ENCODE measurements at regions not wholly inside any gene's neighbourhood (a gene's known extent, or its start where the extent isn't known, plus 50 kb on each side); places are given as distances from the start of the nearest gene placed in this dataset.
"Not testable (repeated sequence)": the region's sequence is repeated elsewhere in the genome, so short reads cannot be mapped to it uniquely, and the experiment has no call there.

DNA sequence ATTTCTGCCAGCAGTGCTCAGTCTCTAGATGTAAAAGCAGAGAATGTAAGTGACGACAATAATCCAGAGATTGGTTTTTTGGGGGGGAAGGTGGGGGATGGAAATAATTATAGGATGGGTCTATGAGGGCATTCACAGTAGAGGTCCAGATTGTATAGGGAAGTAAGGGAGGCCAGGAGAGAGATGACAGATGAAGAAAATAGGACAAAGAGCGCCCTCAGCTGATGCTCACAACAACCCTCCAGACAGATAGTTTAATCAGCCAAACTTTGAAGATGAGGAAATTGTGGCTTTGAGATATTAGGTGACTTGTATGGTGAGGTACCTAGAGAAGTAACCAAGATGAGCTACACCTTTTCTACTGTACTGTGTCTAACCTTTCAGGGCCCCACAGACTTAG is 137.9 kb downstream of the MAGEB17 start:
- Mint-ChIP-seq H3K36me3 (ENCODE audit: insufficient read depth) (no peaks in the 10 kb centered on the region), H3K9me3 (no peaks in the 10 kb centered on the region), H3K4me3 (no peak overlapping the region), H3K27me3 (ENCODE audit: low read depth) (peaks cover 2% of the 10 kb centered on the region), H3K4me1 (ENCODE audit: low read depth) (no peaks in the 10 kb centered on the region)
- DNase-seq (no peak), ATAC-seq (no peak)

DNA sequence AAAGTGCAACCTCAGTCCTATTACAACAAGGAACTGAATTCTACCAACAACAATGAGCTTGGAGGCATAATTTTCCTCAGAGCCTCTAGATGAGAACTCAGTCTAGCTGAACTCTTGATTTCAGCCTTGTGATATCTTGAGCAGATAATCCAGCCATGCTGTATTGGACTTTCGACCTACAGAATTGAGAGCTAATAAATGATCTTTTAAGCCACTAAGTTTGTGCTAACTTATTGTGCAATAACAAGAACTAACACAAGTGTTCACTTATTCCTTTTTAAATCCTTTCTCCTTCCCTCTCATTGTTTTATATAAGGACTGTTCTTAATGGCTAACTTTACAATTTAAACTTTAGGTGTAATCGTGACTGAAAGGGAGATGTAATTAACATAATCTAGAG is 140.7 kb downstream of the MAGEB17 start:
- no peaks in the 10 kb centered on the region for H3K9me3 Mint-ChIP-seq
- ATAC-seq: no peak
- peaks cover 7% of the 10 kb centered on the region for H3K27me3 Mint-ChIP-seq (ENCODE audit: low read depth)
- no peaks in the 10 kb centered on the region for H3K36me3 Mint-ChIP-seq (ENCODE audit: insufficient read depth)
- H3K4me1 Mint-ChIP-seq (ENCODE audit: low read depth): no peaks in the 10 kb centered on the region
- DNase-seq: no peak
- no peak overlapping the region for H3K4me3 Mint-ChIP-seq

DNA sequence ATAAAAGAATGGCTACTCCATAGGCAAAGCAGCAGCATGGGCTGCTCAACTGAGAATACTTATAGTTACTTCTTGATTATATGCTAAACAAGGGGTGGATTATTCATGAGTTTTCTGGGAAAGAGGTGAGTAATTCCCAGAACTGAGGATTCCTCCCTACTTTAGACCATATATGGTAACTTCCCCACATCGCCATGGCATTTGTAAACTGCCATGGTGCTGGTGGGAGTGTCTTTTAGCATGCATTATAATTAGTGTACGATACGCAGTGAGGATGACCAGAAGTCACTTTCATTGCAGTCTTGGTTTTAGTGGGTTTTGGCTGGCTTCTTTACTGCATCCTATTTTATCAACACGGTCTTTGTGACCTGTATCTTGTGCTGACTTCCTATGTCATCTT is 141.5 kb downstream of the MAGEB17 start:
- Mint-ChIP-seq H3K27me3 (ENCODE audit: low read depth) (peaks cover 7% of the 10 kb centered on the region), H3K4me3 (no peak overlapping the region), H3K9me3 (no peaks in the 10 kb centered on the region), H3K36me3 (ENCODE audit: insufficient read depth) (no peaks in the 10 kb centered on the region), H3K4me1 (ENCODE audit: low read depth) (no peaks in the 10 kb centered on the region)
- ATAC-seq: no peak
- DNase-seq: no peak

DNA sequence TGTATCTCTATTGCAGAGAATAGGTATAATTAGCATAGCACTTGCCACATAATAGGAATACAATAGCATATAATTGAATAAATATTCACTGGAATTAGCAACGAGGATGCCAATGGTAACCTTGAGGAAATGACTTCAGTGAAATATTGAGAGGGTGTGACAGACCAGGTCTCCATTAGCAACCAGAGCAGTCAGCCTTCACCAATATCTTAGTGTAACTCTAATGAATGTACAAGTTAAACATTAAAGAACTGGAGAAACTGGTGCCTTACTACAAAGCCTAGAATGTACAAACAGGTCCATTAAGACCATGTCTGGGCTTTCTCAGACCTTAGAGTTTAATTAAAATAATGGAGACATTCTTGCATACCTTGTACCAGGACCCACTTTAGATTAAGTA is 143.0 kb downstream of the MAGEB17 start:
- Mint-ChIP-seq H3K4me3 (no peak overlapping the region), H3K9me3 (no peaks in the 10 kb centered on the region), H3K36me3 (ENCODE audit: insufficient read depth) (no peaks in the 10 kb centered on the region), H3K4me1 (ENCODE audit: low read depth) (no peaks in the 10 kb centered on the region), H3K27me3 (ENCODE audit: low read depth) (peaks cover 8% of the 10 kb centered on the region)
- ATAC-seq: no peak
- no peak for DNase-seq

DNA sequence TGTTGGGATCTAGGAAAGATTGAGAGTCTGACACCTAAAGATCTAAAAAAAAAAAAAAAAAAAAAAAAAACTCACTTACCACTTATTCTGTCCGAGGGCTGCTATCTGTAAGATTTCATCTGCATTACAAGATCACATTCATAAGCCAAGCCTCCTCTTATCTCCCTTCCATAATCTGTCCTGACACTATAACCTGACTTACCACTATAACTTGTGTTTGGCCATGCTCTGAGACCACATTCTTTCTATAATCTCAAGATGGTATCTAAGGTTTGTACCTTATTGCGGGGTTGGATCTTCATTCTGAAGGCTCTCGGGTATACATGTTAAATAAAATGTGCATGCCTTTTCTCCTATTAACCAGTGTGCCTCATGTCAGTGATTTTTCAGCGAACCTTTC is 144.4 kb downstream of the MAGEB17 start:
- peaks cover 11% of the 10 kb centered on the region for H3K27me3 Mint-ChIP-seq (ENCODE audit: low read depth)

DNA sequence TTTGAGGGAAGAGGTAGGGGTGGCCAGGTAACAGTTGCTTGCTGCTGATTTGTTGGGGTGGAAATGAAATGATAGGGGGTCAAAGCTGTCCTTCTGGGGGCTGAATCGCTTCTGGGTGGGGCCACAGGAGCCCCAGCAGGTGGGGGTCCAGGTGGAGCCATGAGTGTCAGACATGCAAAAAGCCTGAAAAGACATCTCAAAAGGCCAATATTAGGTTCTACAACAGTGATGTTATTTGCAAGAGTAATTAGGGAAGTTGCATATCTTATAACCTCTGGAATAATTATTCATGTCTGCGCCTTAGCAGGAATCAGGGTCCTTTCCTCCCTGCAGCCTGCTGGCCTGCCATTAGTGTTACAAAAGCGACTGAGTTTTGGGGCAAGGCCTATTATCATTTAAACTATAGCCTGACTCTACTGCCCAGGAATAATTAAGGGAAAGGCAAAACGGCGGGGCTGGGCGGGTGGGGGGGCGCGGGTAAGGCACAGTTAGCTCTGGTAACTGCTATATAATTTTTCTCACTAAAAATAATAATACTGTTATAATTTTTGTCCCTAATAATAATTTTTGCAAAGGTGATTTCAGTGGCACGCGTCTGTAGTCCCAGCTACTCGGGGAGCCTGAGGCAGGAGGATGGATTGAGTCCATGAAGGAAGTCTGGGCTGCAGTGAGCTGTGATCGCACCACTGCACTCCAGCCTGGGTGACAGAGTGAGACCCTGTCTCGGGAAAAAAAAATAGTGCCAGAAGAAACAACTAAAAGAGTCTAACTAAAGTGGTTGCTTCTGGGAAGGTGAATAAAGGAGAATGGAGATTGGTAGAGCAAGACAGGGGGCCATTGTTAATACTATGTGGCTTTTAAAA is 145.7 kb downstream of the MAGEB17 start:
- Mint-ChIP-seq H3K4me1 (ENCODE audit: low read depth) (no peaks in the 10 kb centered on the region), H3K4me3 (no peak overlapping the region), H3K9me3 (no peaks in the 10 kb centered on the region), H3K36me3 (ENCODE audit: insufficient read depth) (no peaks in the 10 kb centered on the region), H3K27me3 (ENCODE audit: low read depth) (peaks cover 11% of the 10 kb centered on the region)
- no peak for DNase-seq
- no peak for ATAC-seq

More for the DNA sequence above, 144.4 kb downstream of the MAGEB17 start:
- H3K4me3 Mint-ChIP-seq: no peak overlapping the region
- ATAC-seq (no peak), DNase-seq (no peak)
- no peaks in the 10 kb centered on the region for H3K36me3 Mint-ChIP-seq (ENCODE audit: insufficient read depth)
- no peaks in the 10 kb centered on the region for H3K4me1 Mint-ChIP-seq (ENCODE audit: low read depth)
- no peaks in the 10 kb centered on the region for H3K9me3 Mint-ChIP-seq

DNA sequence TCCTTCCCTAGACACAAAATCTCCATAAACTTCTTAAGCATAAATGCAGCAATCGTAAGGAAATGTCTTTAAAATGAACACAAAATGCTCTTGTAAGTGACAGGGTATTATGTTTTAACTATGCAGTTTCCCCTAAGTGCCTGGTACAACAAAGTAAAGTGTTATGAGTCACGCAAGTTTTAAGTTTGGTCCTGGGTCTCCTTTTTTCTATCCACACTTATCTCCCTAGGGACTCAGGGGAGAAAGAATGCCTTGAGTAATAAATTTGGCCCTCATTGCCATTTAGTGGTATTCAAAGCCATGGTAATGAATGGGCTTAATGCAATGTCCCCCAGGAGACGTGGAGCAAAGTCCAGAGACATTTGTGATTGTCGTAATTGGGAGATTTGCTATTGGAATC is 149.1 kb downstream of the MAGEB17 start:
- no peaks in the 10 kb centered on the region for H3K4me1 Mint-ChIP-seq (ENCODE audit: low read depth)

DNA sequence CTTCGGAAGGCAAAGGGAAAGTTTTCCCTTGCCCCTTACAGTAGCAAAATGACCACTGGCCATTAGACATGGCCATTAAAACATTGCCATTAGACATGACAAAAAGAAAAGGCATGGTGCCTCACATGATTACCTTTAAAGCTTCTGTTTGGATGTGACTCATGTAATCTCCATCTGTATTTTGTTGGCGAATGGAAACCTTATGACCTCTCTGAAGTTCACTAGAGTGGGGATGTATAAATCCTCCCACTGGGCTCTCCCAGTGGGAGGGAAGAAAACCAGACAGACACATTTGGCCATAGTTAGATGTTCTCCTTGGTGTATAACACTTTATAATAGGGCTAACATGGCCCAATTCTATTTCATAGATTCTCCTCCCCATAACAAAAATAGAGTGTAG is 152.6 kb downstream of the MAGEB17 start:
- no peaks in the 10 kb centered on the region for H3K4me1 Mint-ChIP-seq (ENCODE audit: low read depth)
- H3K4me3 Mint-ChIP-seq: no peak overlapping the region
- peaks cover 3% of the 10 kb centered on the region for H3K9me3 Mint-ChIP-seq
- ATAC-seq: no peak
- no peaks in the 10 kb centered on the region for H3K36me3 Mint-ChIP-seq (ENCODE audit: insufficient read depth)
- no peak for DNase-seq
- H3K27me3 Mint-ChIP-seq (ENCODE audit: low read depth): peaks cover 4% of the 10 kb centered on the region

More for the DNA sequence above, 149.1 kb downstream of the MAGEB17 start:
- Mint-ChIP-seq H3K27me3 (ENCODE audit: low read depth) (peaks cover 7% of the 10 kb centered on the region), H3K4me3 (no peak overlapping the region), H3K36me3 (ENCODE audit: insufficient read depth) (no peaks in the 10 kb centered on the region), H3K9me3 (peaks cover 3% of the 10 kb centered on the region)
- DNase-seq (no peak), ATAC-seq (no peak)

DNA sequence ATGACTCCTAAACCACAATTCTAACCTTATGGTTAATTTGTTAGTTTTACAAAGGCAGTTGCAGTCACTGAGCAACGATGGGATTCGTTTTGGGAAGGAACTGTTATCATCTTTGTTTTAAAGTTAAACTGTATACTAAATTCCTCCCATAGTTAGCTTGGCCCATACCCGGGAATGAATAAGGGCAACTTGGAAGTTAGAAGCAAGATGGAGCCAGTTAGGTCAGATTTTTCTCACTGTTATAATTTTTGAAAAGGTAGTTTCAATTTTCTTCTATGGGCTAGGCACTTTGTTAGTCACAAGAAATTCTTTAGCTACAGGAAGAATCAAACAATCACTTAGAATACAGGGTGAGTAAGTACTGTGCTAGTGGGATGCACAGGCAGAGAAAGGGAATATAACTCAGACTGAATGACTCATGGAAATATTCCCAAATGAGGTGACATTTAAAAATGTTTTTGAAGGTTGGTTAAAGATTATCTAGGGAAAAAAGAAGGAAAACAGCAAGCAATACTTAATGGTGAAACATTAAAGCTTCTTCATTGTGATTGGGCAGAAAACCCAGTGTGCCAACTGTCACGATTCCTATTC is 153.6 kb downstream of the MAGEB17 start:
- H3K27me3 Mint-ChIP-seq (ENCODE audit: low read depth): no peaks in the 10 kb centered on the region
- peaks cover 3% of the 10 kb centered on the region for H3K9me3 Mint-ChIP-seq
- H3K4me3 Mint-ChIP-seq: no peak overlapping the region
- ATAC-seq (no peak), DNase-seq (no peak)
- H3K4me1 Mint-ChIP-seq (ENCODE audit: low read depth): no peaks in the 10 kb centered on the region
- no peaks in the 10 kb centered on the region for H3K36me3 Mint-ChIP-seq (ENCODE audit: insufficient read depth)

DNA sequence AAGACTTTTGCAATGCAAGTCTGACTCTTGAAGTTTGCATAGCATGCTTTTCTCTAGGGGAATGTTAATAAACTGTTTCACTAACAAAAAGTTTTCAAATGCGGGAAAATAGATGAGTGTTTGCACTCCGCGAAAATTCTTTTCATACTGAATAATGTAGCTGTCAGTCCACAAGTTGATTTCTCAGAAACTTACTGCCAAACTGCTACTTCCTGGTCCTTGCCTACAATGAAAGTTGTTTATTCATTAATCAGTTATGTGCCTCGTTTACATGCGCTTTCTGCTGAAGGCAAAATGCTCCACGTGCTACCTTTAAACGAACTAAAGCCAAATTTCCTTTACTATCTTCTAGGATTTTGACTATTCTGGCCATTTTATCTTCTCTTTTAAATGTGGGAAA is 166.2 kb downstream of the MAGEB17 start:
- peaks cover 3% of the 10 kb centered on the region for H3K4me1 Mint-ChIP-seq (ENCODE audit: low read depth)
- no peak overlapping the region for H3K4me3 Mint-ChIP-seq
- H3K36me3 Mint-ChIP-seq (ENCODE audit: insufficient read depth): no peaks in the 10 kb centered on the region
- no peaks in the 10 kb centered on the region for H3K9me3 Mint-ChIP-seq
- ATAC-seq: no peak
- no peak for DNase-seq
- no peaks in the 10 kb centered on the region for H3K27me3 Mint-ChIP-seq (ENCODE audit: low read depth)

DNA sequence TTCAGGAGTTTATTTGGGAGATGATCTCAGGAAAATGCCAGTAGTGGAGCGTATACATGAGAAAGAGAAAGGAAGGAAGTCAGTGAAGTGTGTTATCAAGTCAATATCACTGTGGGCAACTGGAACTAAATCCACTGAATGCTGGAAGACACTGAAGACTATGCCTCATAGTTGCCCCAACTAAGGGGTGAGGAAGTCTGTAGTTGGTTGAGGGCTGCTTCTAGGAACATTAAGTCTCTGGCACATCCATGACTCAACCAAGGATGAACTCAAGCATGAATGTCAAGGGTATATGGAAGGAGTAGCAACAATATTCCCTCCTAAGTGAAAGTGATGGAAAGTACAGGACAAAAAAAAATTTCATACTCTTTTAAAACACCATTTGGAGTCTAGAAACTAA is 167.9 kb downstream of the MAGEB17 start:
- ATAC-seq: no peak
- H3K9me3 Mint-ChIP-seq: no peaks in the 10 kb centered on the region
- DNase-seq: no peak
- H3K4me1 Mint-ChIP-seq (ENCODE audit: low read depth): peaks cover 3% of the 10 kb centered on the region
- H3K27me3 Mint-ChIP-seq (ENCODE audit: low read depth): no peaks in the 10 kb centered on the region
- H3K4me3 Mint-ChIP-seq: no peak overlapping the region
- no peaks in the 10 kb centered on the region for H3K36me3 Mint-ChIP-seq (ENCODE audit: insufficient read depth)

DNA sequence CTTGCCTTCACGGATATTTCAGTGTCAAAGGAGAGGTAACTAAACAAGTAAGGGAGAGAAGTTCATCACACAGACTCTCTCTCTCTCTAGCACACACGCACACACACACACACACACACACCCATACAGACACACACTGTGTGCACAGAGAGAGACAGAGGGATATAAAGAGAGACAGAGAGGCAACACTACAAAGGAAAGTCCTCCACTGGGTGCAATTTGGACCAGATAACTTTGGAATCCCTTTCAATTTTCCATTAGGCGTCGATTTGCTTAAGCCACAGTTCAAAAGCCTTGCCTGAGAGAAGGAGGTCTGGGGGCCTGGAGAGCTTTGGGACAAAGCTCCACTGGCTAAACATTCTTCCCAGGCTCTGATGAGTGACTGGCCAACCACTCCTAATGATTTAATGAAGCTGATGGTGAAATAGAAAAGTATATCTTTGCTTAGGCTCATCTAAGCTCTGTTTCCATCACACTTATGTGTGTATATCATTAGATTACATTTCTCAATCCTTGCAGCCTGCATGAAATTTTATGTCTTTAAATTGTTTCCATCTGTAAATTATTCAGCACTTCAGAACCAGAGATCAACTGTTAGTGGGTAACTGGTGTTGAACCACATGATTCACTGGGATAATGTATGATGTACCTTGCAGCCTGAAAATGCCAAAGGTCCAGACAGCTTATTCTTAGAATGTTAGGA is 180.8 kb downstream of the MAGEB17 start:
- ATAC-seq (no peak), DNase-seq (no peak)
- Mint-ChIP-seq H3K27me3 (ENCODE audit: low read depth) (peaks cover 2% of the 10 kb centered on the region), H3K4me1 (ENCODE audit: low read depth) (no peaks in the 10 kb centered on the region), H3K4me3 (no peak overlapping the region), H3K36me3 (ENCODE audit: insufficient read depth) (no peaks in the 10 kb centered on the region), H3K9me3 (no peaks in the 10 kb centered on the region)

DNA sequence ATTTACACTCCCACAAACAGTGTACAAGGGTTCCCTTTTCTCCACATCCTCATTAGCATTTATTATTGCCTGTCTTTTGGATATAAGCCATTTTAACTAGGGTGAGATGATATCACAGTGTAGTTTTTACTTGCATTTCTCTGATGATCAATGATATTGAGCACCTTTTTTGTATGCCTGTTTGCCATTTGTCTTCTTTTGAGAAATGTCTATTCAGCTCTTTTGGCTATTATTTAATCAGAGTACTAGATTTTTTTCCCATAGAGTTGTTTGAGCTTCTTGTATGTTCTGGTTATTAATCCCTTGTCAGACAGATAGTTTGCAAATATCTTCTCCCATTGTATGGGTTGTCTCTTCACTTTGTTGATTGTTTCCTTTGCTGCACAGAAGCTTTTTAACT is 190.6 kb downstream of the MAGEB17 start:
- Mint-ChIP-seq H3K4me3 (no peak overlapping the region), H3K9me3 (no peaks in the 10 kb centered on the region), H3K36me3 (ENCODE audit: insufficient read depth) (no peaks in the 10 kb centered on the region), H3K4me1 (ENCODE audit: low read depth) (no peaks in the 10 kb centered on the region), H3K27me3 (ENCODE audit: low read depth) (peaks cover 2% of the 10 kb centered on the region)
- ATAC-seq: no peak
- DNase-seq: no peak

DNA sequence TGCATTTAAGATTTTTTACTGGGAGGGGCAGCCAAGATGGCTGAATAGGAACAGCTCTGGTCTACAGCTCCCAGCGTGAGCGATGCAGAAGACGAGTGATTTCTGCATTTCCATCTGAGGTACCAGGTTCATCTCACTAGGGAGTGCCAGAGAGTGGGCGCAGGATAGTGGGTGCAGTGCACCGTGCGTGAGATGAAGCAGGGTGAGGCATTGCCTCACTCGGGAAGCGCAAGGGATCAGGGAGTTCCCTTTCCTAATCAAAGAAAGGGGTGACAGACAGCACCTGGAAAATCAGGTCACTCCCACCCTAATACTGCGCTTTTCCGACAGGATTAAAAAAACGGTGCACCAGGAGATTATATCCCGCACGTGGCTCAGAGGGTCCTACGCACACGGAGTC is 192.8 kb downstream of the MAGEB17 start:
- not testable (repeated sequence) for H3K27me3 Mint-ChIP-seq (ENCODE audit: low read depth); H3K4me3 Mint-ChIP-seq; H3K4me1 Mint-ChIP-seq (ENCODE audit: low read depth); H3K36me3 Mint-ChIP-seq (ENCODE audit: insufficient read depth); ATAC-seq; H3K9me3 Mint-ChIP-seq; DNase-seq

DNA sequence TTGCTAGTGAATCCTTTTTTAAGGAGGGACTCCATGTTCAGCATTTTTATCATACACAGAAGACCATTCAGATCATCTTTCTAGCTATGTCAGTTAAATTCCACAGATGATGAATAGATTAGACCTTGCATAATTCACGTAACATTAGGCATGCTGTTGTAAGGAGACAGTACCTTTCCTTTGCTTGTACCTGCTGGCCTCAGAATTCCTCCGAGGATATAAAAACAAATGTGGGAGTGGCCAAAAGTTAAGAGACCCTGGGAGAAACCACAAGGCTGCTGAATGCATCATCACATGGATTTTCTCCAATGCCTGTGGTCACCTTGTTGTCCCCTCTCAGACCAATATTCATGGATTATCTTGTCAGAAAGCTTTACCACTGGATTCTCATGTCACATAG is 201.4 kb downstream of the MAGEB17 start:
- no peaks in the 10 kb centered on the region for H3K4me1 Mint-ChIP-seq (ENCODE audit: low read depth)
- H3K4me3 Mint-ChIP-seq: no peak overlapping the region
- peaks cover 5% of the 10 kb centered on the region for H3K27me3 Mint-ChIP-seq (ENCODE audit: low read depth)
- H3K36me3 Mint-ChIP-seq (ENCODE audit: insufficient read depth): no peaks in the 10 kb centered on the region
- no peak for DNase-seq
- no peaks in the 10 kb centered on the region for H3K9me3 Mint-ChIP-seq
- ATAC-seq: no peak

Data from activated T-cell treated with anti-CD3 and anti-CD28 coated beads, Interleukin-2, amount 50 U/mL, for 4 hours (primary cell).